HG02678 (cell line): ENCODE measurements at regions not wholly inside any gene's neighbourhood (a gene's known extent, or its start where the extent isn't known, plus 50 kb on each side); places are given as distances from the start of the nearest gene placed in this dataset.
"Not testable (repeated sequence)": the region's sequence is repeated elsewhere in the genome, so short reads cannot be mapped to it uniquely, and the experiment has no call there.

Experiments used
- ATAC-seq: cut with Tn5 transposase; IDR thresholded peaks from one replicate; pipeline ENCODE4 v1.9.1; 2021; ENCODE audit warnings: mild to moderate bottlenecking, moderate library complexity; ENCODE audit not compliant: unreplicated experiment

DNA sequence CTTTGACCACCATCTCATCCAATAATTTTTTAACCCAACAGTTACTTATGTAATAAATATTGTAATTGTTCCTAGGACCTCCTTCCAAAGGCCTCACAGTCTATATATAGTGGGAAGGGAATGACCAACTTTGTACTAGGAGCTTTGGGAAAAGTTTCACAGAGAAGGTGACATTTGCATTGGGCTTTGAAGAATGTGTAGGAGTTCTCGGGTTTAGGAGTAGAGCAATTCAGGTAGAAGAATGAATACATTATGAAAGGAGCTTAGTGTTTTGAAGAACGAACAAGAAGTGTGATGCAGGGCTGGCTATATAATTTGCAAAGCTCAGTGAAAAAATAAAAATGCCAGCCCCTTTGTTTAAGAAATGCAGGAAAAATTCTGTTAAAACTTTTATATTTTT, 330.4 kb upstream of the DEPDC1 start:
- no peak for ATAC-seq

DNA sequence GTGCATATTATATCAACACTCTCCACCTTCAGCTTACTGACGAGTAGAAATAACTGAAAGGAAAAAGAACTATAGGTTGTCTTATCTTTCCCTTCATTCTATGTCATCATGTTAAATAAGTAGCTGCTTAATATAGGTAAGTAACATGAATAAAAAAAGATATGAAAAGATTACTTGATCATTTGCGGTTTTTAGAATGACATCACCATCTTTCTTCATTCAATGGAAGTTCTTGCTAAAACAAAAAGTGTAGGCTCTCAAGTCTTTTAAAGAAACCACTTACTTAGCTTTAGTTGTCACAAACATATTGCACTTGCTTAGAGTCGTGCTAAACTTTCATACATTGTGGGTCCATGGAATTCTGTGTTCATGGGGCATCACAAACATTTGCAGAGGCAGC, 331.1 kb upstream of the DEPDC1 start:
- ATAC-seq, result no peak

DNA sequence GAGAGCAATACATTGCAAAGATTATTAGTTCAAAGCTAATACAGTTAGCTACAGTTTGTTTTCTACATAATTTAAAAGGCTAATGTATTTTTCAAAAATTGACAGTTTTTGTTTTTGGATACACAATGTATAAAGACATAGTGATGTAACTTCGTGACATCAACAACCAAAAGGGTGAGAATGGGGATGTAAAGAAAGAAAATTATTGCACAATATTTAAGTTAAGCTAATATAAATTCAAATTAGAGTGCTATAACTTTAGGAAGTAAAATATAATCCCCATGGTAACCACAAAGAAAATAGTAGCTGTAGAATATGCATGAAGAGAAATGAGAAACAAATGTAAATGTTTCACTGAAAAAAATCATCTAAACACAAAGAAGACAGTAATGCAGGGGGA, 334.4 kb upstream of the DEPDC1 start:
- ATAC-seq, result no peak

DNA sequence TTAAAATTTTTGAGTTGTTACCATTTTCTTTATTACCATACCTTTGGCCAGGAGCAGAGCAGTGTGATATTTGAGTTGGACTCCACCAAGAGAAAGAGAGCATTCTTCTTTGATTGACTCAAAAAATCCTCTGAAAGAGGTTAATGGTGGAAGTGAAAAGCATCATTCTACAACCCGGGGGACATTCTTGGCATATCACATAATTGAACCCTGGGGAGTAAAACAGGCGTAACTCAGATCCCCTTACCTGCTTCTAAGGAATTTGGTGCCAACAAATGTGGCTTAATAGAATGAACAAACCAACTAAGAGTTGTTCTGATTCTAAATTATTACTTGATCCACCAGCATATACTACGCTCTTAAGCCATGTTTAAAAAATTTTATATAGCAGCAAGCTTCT, 351.1 kb upstream of the DEPDC1 start:
- ATAC-seq, result no peak

DNA sequence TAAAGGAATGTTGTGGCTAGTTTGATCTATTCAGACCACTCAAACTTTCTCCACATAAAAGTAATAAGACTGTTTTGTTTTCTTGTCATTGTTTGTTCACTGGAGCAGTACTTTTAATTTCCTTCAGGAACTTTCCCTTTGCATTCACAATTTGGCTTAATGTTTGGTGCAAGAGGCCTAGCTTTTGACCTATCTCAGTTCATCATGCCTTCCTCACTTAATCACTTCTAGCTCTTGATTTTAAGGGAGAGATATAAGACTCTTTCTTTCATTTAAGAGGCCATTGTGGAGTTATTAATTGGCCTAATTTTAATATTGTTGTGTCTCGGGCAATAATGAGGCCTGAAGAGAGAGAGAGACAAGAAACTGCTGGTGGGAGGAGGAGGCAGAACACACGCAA, 371.7 kb upstream of the DEPDC1 start:
- ATAC-seq, result no peak

DNA sequence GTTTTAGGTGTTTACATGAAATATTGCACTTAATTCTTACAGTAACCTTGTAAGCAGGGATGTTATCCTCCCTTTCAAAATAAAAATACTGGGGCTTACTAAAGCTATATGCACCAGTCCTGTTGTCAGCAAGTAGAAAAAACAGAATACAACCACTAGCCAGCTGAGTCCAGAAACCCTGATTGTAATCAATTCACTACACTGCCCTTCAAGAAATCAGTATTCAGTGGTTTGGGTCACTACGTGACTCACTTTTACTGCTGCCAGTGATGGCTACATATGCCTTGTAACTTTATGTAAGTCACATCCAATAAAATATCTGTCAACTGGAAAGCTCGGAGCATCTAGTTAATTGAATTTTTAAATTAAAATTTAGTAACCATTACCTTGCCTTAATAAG, 376.3 kb upstream of the DEPDC1 start:
- ATAC-seq, result no peak

DNA sequence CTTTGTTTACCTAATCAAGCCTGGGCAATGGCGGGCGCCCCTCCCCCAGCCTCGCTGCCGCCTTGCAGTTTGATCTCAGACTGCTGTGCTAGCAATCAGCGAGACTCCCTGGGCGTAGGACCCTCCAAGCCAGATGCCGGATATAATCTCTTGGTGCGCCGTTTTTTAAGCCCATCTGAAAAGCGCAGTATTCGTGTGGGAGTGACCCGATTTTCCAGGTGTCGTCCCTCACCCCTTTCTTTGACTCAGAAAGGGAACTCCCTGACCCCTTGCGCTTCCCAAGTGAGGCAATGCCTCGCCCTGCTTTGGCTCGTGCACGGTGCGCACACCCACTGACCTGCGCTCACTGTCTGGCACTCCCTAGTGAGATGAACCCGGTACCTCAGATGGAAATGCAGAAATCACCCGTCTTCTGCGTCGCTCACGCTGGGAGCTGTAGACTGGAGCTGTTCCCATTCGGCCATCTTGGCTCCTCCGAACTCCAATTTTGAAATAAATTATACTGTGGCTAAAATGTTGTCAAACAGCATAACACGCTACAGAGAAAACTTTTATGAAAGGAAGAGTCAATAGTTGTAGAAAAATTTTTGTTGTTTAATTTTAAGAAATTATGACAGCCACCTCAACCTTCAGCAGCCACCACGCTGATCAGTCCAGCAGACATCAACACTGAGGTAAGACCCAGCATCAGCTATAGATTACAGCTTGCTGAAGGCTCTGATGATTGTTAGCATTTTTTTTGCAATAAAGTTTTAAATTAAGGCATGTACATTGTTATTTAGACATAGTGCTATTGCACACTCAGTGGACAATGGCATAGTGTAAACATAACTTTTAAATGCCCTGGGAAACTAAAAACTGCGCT, 384.7 kb upstream of the DEPDC1 start:
- not testable (repeated sequence) for ATAC-seq

DNA sequence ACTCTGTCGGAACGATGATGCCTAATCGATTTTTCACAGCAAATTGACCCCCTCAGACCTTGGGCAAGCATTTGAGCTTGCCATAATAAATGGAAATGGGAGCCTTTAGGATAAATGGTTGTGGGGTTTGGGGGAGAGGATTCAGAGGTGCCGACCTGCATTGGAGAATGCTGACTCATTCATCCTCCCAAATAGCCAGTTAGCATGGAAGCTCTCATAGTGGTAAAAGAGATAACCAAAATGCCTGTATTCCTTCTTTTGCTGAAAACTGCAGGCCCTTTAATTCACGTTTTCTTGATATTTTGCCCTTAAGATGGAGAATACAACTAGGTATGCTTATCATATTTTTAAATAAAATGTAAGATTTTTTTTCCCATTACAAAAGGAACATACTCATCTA, 392.6 kb upstream of the DEPDC1 start:
- no peak for ATAC-seq

DNA sequence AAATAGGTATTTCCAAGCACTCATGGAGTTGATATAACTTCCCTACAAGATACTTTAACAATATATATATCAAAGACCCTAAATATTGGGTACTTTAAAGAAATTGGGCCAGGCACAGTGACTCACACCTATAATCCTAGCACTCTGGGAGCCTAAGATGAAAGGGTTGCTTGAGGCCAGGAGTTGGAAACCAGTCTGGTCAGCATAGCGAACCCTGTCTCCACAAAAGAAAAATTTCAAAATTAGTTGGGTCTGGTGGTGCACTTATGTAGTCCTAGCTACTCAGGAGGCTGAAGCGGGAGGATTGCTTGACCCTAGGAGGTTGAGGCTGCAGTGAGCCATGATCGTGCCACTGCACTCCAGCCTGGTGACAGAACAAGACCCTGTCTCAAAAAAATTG, 393.9 kb upstream of the DEPDC1 start:
- no peak for ATAC-seq

DNA sequence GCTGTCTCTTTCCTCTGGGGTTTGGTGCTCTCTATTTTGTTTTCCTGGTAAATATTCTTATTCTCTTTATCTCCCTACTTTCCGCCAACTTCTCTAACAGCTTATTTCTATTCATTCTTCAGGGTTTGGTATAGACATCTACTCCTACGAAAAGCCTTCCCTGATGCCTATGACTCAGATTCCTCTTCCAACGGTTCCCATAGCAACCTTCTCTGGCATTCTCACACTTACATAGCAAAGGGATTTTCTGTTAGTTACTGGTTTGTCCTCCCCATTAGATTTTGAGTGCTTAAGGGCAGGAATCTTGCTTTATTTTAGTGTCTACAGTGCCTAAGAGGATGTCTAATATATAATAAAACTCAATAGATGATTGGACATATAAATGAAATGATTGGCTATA, 407.6 kb upstream of the DEPDC1 start:
- ATAC-seq, result no peak

DNA sequence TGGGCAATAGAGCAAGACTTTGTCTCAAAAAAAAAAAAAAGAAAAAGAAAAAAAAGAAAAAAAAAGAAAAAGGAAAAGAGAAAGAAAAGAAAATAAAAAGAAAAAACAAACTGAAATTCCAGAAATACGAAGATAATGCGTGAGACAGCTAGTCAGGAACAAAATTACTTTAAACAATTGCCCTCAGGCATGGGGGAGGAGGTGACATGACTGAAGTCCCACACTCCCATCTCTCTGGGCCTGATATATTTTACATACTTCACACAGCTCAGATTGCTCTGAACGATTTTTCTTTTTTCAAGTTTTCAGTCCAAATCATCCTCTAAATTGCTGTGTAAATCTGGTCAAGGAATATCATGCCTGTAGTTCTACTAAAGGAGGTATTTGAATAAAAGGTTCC, 409.5 kb upstream of the DEPDC1 start:
- ATAC-seq, result no peak

DNA sequence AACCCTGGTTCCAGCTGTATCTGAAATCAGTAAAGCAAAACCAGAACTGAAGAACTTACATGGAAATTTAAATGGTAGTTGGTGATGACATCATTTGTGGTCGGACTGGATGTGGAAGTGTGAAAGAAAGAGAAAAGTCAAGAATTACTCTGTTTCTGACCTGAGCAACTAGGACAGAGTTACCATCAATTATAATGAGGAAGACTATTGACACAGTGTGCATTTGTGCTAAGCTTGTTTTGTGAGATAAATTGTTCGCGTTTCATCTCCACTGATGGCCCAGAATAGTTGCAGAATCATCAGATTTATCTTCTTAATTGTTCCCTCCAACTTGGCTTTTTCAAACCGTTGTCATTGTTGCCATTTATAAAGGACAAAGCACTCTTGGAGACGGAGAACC, 410.6 kb upstream of the DEPDC1 start:
- ATAC-seq, result no peak

DNA sequence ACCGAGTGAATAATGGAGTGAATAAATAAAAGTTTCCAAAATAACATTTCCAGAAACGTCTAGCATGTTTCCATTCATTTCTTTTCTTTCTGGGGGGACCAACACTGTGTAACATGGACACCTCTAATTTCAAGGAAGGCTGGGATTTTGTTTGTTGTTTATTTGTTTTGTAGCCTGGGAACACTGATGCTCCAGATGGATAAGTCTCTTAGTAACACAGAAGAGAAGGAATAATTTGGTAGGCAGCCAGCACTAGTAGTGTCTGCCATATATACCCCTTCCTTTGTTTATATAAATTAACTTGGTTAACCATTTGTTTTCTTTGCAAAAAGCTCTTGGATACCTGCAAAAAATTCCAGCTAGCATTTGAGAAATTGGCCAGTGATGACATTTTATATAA, 411.4 kb upstream of the DEPDC1 start:
- ATAC-seq, result no peak

DNA sequence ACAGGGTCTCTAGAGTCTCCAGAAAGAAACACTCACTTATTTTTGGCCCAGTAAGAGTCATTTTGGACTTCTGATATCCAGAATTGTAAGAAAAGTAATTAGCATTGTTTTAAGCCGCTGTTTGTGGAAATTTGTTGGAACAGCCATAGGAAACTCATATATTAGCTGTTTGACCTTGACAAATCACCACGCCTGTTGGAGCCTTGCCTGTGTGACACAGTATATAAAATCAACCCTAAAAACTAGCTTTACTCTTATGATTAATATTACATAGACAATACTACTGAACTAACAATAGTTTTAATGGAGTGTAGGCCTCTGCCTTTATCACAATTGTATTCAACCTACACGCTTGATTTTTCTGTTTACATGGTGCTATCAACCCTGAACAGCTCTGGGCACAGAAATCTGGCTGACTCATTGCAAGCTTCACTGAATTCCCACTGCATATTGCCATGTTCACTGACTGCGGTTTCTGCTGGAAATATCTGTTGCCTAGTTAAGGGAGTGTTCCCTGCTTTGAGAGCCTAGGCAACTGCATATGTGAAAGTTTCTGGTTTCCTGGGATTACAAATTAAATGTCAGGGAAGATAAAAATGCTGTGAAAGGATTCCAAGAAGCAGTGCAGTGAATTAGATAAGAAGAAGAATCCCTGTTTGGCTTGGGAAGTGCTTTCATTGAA, 419.5 kb upstream of the DEPDC1 start:
- ATAC-seq, result no peak

DNA sequence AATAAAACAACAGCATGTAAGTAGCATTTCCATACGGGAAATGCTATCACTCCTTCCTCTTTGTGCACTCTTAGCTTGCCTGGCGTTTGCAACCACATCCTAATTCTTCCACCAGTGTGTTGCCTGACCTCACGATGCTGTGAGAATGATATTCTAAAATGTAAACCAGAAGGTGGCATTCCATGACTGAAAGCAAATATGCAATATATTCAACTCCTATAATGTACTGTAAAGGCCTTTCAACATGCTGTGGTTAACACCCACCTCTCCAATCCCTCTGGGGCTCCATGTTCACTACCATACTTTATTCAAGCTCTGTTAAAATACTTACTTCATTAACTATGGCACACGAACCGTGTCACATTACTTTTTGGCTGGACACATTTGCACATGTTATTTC, 420.6 kb upstream of the DEPDC1 start:
- ATAC-seq, result no peak

DNA sequence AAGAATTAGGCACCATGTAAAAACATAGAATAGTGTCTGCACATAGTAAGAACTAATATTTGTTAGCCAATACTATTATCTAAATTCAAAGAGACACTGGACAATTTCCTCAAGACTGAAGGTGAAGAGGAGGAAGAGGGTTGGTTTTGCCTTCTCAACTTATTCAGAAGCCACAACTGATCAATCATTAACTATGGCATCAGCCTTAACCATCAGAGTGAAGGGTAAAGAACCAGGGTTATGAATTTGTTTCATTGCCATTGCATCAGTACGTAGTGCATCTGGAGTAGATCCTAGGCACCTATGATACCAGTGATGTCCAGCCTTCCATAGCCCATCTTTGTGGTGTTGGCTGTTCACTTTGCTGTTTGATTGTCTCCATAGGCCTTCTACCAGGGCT, 421.7 kb upstream of the DEPDC1 start:
- ATAC-seq, result no peak

DNA sequence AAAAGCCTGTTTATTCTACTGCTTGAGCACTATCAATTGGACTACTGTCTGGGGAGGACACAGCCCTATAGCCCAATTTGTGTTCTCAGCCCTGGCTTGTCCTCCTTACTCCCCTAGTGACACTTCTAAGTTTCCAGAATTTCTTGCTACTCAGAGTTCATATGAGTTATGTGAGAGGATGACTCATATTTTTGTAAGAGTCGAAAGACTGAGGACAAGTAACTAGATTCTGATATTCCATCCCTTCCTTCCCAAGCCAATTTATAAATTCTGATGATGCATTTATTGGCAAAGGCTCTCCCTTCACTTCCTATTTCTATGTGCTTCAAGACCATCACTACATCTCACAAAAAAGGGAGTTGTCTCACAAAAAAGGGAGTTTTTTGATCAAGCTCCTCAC, 422.2 kb upstream of the DEPDC1 start:
- ATAC-seq, result no peak

DNA sequence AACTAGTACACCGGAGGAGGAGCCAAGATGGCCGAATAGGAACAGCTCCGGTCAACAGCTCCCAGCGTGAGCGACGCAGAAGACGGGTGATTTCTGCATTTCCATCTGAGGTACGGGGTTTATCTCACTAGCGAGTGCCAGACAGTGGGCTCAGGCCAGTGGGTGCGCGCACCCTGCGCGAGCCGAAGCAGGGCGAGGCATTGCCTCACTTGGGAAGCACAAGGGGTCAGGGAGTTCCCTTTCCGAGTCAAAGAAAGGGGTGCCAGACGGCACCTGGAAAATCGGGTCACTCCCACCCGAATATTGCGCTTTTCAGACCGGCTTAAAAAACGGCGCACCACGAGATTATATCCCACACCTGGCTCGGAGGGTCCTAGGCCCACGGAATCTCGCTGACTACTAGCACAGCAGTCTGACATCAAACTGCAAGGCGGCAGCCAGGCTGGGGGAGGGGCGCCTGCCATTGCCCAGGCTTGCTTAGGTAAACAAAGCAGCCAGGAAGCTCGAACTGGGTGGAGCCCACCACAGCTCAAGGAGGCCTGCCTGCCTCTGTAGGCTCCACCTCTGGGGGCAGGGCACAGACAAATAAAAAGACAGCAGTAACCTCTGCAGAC, 426.7 kb upstream of the DEPDC1 start:
- not testable (repeated sequence) for ATAC-seq

DNA sequence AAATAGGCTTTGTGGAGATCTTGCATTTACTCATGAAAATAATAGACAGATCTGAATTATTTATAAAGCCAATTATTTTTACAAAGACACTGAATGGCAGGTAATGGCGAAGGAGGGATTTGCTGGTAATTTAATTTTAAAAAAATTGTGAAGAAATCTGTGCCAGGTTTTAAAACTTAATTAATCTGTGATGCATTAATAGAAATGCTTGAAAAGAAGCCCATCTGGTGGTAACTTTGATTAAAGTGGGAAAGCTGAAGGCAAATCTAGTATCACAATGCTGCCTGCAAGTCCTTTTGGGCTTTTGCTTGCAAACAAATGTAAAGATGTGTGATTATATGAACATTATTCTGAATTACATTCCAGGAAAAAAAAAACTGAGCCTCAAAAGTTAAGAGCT, 433.2 kb upstream of the DEPDC1 start:
- ATAC-seq, result no peak

DNA sequence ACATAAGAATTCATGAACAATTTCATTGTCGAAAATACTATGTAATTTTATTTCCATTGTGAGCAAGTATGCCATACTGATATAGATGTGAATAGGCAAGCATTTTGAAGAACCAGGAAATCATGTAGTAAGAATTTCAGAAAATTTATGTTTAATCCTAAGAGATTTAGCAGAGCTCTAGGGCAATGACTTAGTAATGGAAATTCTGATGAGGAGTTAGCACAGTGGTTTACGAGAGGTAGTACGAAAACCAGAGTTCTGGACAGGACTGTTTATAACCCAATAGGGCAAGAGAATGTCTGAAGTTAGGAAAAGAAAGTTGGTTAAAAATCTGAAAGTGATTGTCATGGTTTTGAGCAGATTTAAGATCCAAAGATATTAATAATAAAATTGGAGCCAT, 439.6 kb upstream of the DEPDC1 start:
- ATAC-seq, result no peak

DNA sequence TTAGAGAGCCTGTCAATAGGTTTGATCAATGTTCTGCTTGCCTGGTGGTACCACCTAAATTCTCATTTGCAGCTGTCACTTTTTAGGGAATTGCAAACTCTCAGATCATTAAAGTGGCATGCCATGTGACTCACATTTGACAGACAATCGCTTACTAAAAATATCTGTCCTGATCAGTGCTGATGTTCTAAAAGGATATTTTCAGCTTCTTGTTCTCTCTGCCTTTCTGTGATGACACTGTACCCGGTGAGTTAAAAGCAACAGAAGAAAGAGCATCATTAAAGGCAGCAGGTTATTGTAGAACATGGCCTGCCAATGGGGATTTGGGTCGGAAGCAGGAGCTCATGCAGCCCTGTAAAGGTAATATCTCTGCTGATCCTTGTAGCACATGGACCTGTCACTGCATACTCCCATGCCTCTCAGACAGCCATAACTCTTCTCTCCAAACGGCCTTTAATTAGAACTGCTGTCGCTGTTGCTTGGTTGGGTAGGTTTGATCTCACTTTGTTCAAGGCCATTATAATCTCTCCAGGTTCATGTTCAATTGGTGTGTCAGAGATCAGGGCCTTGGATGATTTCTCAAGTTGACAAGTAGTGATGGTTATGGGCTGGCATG, 441.3 kb upstream of the DEPDC1 start:
- no peak for ATAC-seq

DNA sequence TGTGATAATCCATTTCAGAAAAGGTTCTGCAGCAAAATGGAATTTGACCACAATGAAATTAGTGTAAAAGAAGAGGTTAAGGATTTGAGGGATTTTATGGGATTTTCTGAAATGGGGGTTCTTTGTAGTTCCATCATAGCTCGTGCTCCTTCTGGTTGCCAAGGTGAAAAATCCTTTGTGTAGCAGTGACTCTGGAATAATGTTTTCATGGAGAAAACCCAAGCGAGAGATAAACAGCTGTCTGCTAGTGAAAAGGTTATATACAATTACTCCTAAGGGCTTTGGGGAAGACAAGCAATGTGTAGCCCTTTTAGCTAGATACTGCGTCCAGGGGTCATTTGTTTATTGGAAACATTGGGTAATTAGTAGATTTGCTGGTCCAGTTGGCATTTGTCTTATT, 453.2 kb upstream of the DEPDC1 start:
- no peak for ATAC-seq
